Common myeloid progenitor, CD34-positive (primary cell): ENCODE measurements at regions not wholly inside any gene's neighbourhood (a gene's known extent, or its start where the extent isn't known, plus 50 kb on each side); places are given as distances from the start of the nearest gene placed in this dataset.

Experiments used
- CTCF ChIA-PET: fragments of 350-600 bp; sonication (Branson Sonifier 250); formaldehyde crosslinking; loops from one replicate; lab custom pipeline; 2021; ENCODE audit warnings: antibody characterized with exemption; lab: Charles Lee
- POLR2A ChIA-PET: fragments of 350-600 bp; sonication (Branson Sonifier 250); formaldehyde crosslinking; loops from one replicate; lab custom pipeline; 2021; ENCODE audit warnings: antibody characterized with exemption; lab: Charles Lee
- DNase-seq, 3 donors: peaks; one replicate each; pipeline versions ENCODE4 v3.0.0 to v3.0.0-alpha.2; 2013
- H3K27ac ChIP-seq, 2 experiments: 1 replicate in 1 of 2; 2 replicates in 1 of 2; pipeline ENCODE4 v1.7.0; 2013; ENCODE audit warnings: inconsistent platforms in 2 of 2, low read length in 2 of 2, mild to moderate bottlenecking in 2 of 2, low read depth in 1 of 2, moderate library complexity in 1 of 2; ENCODE audit not compliant: severe bottlenecking in 2 of 2, insufficient read depth in 1 of 2, poor library complexity in 1 of 2
- H3K27me3 ChIP-seq, 5 experiments: replicated peaks in 2 of 5; 1 replicate in 3 of 5; 2 replicates in 2 of 5; pipeline versions ENCODE4 v1.6.1 to v1.7.0; 2013; ENCODE audit warnings: low read length in 4 of 5, mild to moderate bottlenecking in 2 of 5, moderate library complexity in 2 of 5, inconsistent platforms in 1 of 5; ENCODE audit not compliant: insufficient read depth in 5 of 5, control insufficient read depth in 4 of 5
- H3K36me3 ChIP-seq, 4 experiments: 1 replicate in 2 of 4; 2 replicates in 2 of 4; pipeline versions ENCODE4 v1.6.1 to v1.7.0; 2013; ENCODE audit warnings: low read length in 3 of 4, control low read depth in 1 of 4, mild to moderate bottlenecking in 1 of 4; ENCODE audit not compliant: control insufficient read depth in 4 of 4, insufficient read depth in 4 of 4
- H3K4me1 ChIP-seq, 4 experiments: 1 replicate in 3 of 4; 2 replicates in 1 of 4; pipeline versions ENCODE4 v1.6.1 to v1.7.1; 2013; ENCODE audit warnings: low read length in 3 of 4, mild to moderate bottlenecking in 3 of 4, control low read depth in 1 of 4, inconsistent platforms in 1 of 4, moderate library complexity in 1 of 4; ENCODE audit not compliant: control insufficient read depth in 4 of 4, insufficient read depth in 4 of 4; ENCODE audit errors: control extremely low read depth in 1 of 4
- H3K4me3 ChIP-seq, 7 experiments: 1 replicate in 4 of 7; 2 replicates in 3 of 7; pipeline versions ENCODE4 v1.5.1 to v1.7.0; 2013; ENCODE audit warnings: mild to moderate bottlenecking in 7 of 7, low read length in 6 of 7, moderate library complexity in 6 of 7, inconsistent platforms in 2 of 7, low read depth in 2 of 7, control low read depth in 1 of 7; ENCODE audit not compliant: insufficient read depth in 4 of 7, control insufficient read depth in 1 of 7; ENCODE audit errors: extremely low read depth in 1 of 7
- H3K9me3 ChIP-seq, 5 experiments: 1 replicate in 4 of 5; 2 replicates in 1 of 5; pipeline versions ENCODE4 v1.6.1 to v1.7.1; 2013; ENCODE audit warnings: low read length in 4 of 5, mild to moderate bottlenecking in 2 of 5, inconsistent platforms in 1 of 5, low read depth in 1 of 5, moderate library complexity in 1 of 5; ENCODE audit not compliant: control insufficient read depth in 4 of 5, insufficient read depth in 2 of 5; ENCODE audit errors: control extremely low read depth in 1 of 5
- WGBS: methylation state at CpG from one replicate; pipeline ENCODE4 v1.1.5; 2013; ENCODE audit not compliant: insufficient coverage; 5-methylcytosine and 5-hydroxymethylcytosine counted together

- Histone ChIP-seq H3K36me3 (no peaks in the 10 kb centered on the region), H3K4me1 (no peaks in the 10 kb centered on the region), H3K27ac (no peak overlapping the region), H3K27me3 (peaks cover 0 to 13% (median 5%) of the 10 kb centered on the region in 5 experiments), H3K4me3 (no peak overlapping the region), H3K9me3 (no peaks in the 10 kb centered on the region)
- 94% methylated on average over 2 of the region's 4 CpGs for WGBS
- CTCF ChIA-PET, result no interaction called here
- POLR2A ChIA-PET, result no interaction called here
- DNase-seq, result no peak
Observed at GRCh38 chr13:26839682-26840081, 79.1 kb upstream of the GPR12 start.

DNA sequence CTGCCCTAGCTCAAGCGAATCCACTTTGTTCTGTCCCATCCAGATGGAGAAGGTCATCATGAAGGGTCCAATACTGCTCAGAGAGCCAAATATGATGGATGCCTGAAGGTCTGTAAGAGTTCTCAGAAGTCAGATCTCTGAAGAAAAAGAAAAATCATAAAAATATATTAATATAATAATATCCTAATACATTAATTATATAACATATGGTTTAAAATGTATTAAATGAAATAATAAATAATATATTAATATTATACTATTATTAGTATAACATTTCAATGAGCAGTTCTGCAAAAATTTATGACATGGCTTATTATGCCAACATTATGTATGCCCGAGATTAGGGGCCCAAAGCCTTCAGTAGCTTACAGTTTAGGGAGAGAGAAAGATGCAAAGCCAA, 78.2 kb upstream of the GPR12 start:
- Histone ChIP-seq H3K4me1 (no peaks in the 10 kb centered on the region), H3K27me3 (peaks cover 0 to 13% (median 5%) of the 10 kb centered on the region in 5 experiments), H3K4me3 (no peak overlapping the region), H3K36me3 (no peaks in the 10 kb centered on the region), H3K27ac (no peak overlapping the region), H3K9me3 (no peaks in the 10 kb centered on the region)
- CTCF ChIA-PET, result no interaction called here
- POLR2A ChIA-PET, result no interaction called here
- WGBS, result 73% methylated on average over 1 of the region's 2 CpGs
- DNase-seq, result no peak

GRCh38 chr13:26837997-26838396, 77.4 kb upstream of the GPR12 start:
- CTCF ChIA-PET, result no interaction called here
- WGBS, result 88% methylated on average over 5 of the region's 6 CpGs

DNA sequence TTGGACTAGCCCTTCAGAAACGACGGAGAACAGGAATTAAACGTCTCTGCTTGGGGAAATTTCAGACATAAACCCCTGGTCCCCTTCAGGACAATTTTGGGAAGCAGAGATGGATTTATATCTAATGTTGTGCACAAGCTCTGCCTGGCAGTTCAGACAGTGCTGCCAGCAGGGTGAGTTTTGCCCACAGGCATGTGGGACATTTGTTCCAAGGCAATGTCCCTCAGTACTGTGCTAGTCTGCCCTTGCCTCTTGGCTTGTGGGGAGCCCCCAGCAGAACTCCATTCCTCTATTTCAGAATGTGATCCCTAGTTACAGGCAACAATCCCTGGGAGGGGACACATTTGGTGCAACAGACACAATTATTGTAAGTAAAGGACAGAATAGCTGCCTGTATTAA, 76.5 kb upstream of the GPR12 start:
- Histone ChIP-seq H3K4me1 (no peaks in the 10 kb centered on the region), H3K4me3 (no peak overlapping the region), H3K9me3 (no peaks in the 10 kb centered on the region), H3K27me3 (peaks cover 0 to 15% (median 5%) of the 10 kb centered on the region in 5 experiments), H3K27ac (no peak overlapping the region), H3K36me3 (no peaks in the 10 kb centered on the region)
- ChIA-PET POLR2A (no interaction called here), CTCF (no interaction called here)
- no peak for DNase-seq
- 100% methylated on average over 3 of the region's 3 CpGs for WGBS

More at GRCh38 chr13:26837997-26838396, 77.4 kb upstream of the GPR12 start:
- no peak for DNase-seq
- POLR2A ChIA-PET, result no interaction called here
- H3K27me3 ChIP-seq, result peaks cover 0 to 15% (median 5%) of the 10 kb centered on the region in 5 experiments
- H3K4me1 ChIP-seq, result no peaks in the 10 kb centered on the region
- no peak overlapping the region for H3K27ac ChIP-seq
- H3K36me3 ChIP-seq, result no peaks in the 10 kb centered on the region
- no peaks in the 10 kb centered on the region for H3K9me3 ChIP-seq
- no peak overlapping the region for H3K4me3 ChIP-seq

DNA sequence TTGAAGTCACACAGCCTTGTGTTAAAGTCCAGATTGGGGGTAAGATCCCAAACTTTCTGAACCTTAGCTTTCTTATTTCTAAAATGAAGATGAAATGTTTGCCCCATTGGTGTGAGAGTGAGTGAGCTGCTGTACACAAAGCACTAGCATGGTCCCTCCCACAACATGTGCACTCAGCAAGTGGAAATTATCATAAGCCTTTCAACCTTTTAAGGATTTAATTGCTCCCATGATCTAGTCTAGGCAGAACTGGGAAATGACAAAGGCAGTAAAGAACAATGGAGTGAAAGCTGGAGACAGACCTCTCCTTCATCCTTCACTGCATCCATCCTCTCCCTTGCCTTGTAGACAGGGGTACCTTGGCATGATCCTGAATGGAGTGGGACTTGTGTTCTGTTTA, 76.0 kb upstream of the GPR12 start:
- no peaks in the 10 kb centered on the region for H3K9me3 ChIP-seq
- CTCF ChIA-PET, result no interaction called here
- H3K4me3 ChIP-seq, result no peak overlapping the region
- H3K36me3 ChIP-seq, result no peaks in the 10 kb centered on the region
- H3K4me1 ChIP-seq, result no peaks in the 10 kb centered on the region
- no peak for DNase-seq
- H3K27ac ChIP-seq, result no peak overlapping the region
- peaks cover 0 to 15% (median 3%) of the 10 kb centered on the region in 5 experiments for H3K27me3 ChIP-seq
- POLR2A ChIA-PET, result no interaction called here

GRCh38 chr13:26834646-26835045, 74.1 kb upstream of the GPR12 start:
- Histone ChIP-seq H3K27ac (no peak overlapping the region), H3K36me3 (no peaks in the 10 kb centered on the region), H3K4me1 (no peaks in the 10 kb centered on the region), H3K27me3 (peaks cover 0 to 13% (median 2%) of the 10 kb centered on the region in 5 experiments), H3K4me3 (no peak overlapping the region), H3K9me3 (no peaks in the 10 kb centered on the region)
- WGBS, result 42% methylated on average over 3 of the region's 4 CpGs
- no peak for DNase-seq
- CTCF ChIA-PET, result interaction anchor here (1.5 kb wide), 1 partner anchor 113 kb away, joined by 3 read pairs; no protein-coding TSS in a partner anchor
- POLR2A ChIA-PET, result interaction anchor here (0.7 kb wide), 1 partner anchor 20 kb away, joined by 4 read pairs; no protein-coding TSS in a partner anchor

DNA sequence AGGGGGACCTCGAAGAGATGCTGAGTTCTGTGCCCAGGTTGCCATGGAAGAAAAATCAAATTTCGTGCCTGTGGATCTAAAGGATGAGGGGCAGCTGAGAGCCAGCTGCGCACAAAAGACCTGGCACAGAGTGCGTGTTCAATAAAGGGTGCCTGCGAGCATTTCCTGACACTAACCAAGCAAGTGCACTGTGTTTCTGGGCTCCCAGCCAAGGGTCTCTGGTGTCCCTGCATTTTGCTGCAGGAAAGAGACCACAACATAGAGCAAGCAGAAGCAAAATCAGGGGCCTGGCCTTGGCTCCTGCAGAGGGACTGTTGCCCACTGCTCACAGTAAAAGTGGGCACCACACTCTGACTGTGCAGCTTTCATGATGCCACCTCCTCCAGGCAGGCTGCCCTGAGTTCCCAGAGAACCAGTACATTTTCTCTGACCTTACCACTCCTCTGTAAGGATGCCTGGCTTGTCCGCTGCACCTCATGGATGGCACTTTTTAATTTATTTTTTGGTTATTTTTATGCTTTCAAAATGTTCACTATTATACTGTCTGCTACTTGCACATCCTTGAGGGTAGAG, 70.8 kb upstream of the GPR12 start:
- 71% methylated on average over 4 of the region's 6 CpGs for WGBS
- Histone ChIP-seq H3K27ac (no peak overlapping the region), H3K4me3 (no peak overlapping the region), H3K36me3 (no peaks in the 10 kb centered on the region), H3K4me1 (no peaks in the 10 kb centered on the region), H3K27me3 (peaks cover 0 to 4% (median 0%) of the 10 kb centered on the region in 5 experiments), H3K9me3 (no peaks in the 10 kb centered on the region)
- ChIA-PET POLR2A (no interaction called here), CTCF (no interaction called here)
- peak in 1 of 3 donors; percentile 12 for DNase-seq
